HG03575 (cell line): ENCODE measurements at regions not wholly inside any gene's neighbourhood (a gene's known extent, or its start where the extent isn't known, plus 50 kb on each side); places are given as distances from the start of the nearest gene placed in this dataset.
"Not testable (repeated sequence)": the region's sequence is repeated elsewhere in the genome, so short reads cannot be mapped to it uniquely, and the experiment has no call there.

Experiments used
- ATAC-seq: cut with Tn5 transposase; IDR thresholded peaks from one replicate; pipeline ENCODE4 v1.9.1; 2021; ENCODE audit not compliant: unreplicated experiment, insufficient number of reproducible peaks, low FRiP score; ENCODE audit errors: extremely low read depth

- no peak for ATAC-seq
Measured at GRCh38 chr4:116590648-116591047, 494.7 kb downstream of the TRAM1L1 start.

GRCh38 chr4:116588783-116589182 lies 496.6 kb downstream of the TRAM1L1 start:
- no peak for ATAC-seq

DNA sequence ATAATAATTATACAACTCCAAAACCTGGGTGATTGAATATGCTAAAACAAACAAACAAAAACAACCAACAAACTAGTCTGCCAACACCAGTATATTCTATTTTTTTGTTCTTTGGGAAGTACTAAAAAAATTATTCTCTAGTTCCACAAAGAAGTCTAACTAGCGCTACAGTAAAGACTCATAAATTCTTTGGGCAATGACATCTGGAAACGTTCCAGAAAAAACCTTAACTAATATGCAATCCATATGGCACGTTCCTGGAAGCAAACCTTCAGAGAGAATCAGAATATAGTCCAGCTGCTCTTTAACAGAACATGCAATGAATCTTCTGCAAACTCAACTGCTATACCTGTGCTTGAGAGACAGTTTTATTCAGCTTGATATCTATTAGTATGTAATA lies 500.1 kb downstream of the TRAM1L1 start:
- no peak for ATAC-seq

GRCh38 chr4:116577321-116577720 lies 508.1 kb downstream of the TRAM1L1 start:
- ATAC-seq: no peak

DNA sequence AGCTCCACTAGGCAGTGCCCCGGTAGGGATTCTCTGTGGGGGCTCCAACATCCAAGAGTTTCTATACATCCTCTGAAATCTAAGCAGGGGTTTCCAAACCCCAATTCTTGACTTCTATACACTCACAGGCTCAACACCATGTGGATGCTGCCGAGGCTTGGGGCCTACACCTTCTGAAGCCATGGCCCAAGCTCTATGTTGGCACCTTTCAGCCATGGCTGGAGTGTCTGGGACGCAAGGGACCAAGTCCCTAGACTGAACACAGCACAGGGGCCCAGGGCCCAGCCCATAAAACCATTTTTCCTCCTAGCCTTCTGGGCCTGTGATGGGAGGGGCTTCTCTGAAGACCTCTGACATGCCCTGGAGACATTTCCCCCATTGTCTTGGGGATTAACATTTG lies 511.8 kb downstream of the TRAM1L1 start:
- ATAC-seq: no peak

GRCh38 chr4:116561768-116562167 lies 523.6 kb downstream of the TRAM1L1 start:
- ATAC-seq: no peak

GRCh38 chr4:116551806-116552205 lies 533.6 kb downstream of the TRAM1L1 start:
- ATAC-seq: no peak

DNA sequence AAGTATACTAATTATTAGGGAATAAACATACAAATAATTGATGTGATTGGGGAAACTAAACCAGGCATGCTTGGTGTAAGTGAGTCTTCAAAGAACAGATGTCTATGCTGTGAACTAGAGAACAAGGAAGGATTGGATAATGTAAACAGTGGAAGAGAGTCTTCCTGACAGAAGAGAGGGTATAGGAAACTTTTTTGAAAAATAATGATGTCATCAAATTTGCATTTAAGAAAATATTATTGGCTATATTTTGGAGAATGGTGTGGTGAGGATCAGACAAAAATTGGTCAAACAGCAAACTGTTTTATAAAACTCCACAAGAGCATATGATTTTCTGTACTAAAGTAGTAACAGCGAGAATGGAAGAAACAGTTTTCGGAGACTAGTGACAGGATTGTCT lies 537.7 kb downstream of the TRAM1L1 start:
- ATAC-seq: no peak

GRCh38 chr4:116546759-116547158 lies 538.6 kb downstream of the TRAM1L1 start:
- ATAC-seq: no peak

DNA sequence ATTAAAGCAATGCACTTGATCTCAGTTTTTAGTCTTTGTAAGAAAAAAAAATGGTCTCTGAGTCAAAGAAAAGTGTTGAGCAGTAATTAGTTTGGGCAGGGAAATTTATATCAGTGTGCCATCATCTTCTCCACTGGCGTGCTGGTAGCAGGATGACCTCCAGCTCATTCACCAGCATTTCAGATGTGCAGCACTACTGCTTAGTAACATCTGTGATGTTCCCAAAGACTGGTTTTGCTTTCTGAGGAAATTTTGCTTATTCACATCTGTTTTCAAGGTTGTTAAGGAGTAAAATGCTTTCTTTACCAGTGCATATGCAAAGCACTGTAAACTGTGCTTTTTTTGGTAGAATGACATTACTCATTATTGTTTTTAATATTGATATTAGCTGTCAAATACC lies 540.4 kb downstream of the TRAM1L1 start:
- ATAC-seq: no peak

DNA sequence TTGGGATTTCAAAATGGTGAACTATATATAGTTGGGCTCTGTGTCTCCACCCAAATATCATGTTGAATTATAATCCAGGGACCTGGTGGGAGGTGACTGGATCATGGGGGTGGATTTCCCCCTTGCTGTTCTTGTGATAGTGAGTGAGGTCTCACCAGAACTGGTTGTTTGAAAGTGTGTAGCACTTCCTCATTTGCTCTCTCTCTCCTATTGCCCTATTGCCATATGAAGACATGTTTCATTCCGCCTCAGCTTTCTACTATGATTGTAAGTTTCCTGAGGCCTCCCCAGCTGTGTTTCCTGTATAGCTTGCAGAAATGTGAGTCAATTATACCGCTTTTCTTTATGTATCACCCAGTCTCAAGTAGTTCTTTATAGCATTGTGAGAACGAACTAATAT lies 545.6 kb downstream of the TRAM1L1 start:
- no peak for ATAC-seq

GRCh38 chr4:116537828-116538227 lies 547.5 kb downstream of the TRAM1L1 start:
- no peak for ATAC-seq

GRCh38 chr4:116536024-116536423 lies 549.4 kb downstream of the TRAM1L1 start:
- not testable (repeated sequence) for ATAC-seq

DNA sequence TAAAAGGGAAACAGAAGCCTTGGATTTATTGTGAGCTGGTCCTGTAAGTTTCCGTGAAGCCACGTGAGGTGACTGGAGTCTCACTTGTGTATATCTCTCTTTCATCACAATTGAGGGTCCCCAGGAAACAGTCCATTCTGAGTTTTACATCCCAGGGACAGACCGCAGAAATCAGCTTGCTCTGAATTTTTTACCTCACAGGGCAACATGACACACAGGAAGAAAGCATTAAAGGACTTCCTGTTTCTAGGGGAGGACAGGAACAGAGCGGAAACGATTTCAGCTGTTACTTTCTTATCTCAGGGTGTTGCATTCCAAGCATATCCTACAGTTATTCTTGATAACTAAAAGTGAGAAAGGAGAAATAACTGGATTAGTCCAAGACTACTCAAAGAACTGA lies 553.5 kb downstream of the TRAM1L1 start:
- ATAC-seq: no peak

DNA sequence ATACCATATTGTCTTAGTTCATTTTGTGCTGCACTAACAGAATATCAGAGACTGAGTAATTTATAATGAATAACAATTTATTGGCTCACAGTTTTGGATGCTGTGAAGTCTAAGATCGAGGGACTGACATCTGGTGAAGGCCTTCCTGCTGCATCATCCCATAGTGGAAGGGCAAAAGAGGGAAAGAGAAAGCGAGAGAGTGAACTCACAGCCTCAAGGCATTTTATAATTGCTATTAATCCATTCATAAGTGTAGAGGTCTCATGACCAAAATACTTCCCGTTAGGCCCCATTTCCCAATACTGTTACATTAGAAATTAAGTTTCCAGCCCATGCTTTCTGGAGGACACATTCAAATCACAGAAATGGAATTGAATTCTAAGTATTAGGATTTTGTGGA lies 554.4 kb downstream of the TRAM1L1 start:
- no peak for ATAC-seq

DNA sequence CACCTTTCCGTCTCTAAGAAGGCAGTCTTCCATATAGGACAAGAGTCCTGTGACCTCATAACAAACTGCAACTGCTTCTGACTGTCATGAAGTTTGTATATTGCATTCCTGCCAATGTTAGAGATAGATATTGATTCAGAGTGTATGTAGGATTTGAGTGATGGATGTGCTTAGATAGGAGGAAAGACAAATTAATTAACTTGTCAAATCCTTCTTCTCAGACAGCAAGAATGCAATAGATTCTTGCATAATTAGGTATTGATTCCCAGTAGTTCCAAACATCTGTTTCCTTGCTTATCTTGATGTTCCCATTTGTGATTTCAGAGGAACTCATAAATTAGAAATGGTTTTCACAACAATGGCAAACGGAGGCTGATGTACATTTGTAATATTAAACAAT lies 555.3 kb downstream of the TRAM1L1 start:
- no peak for ATAC-seq

DNA sequence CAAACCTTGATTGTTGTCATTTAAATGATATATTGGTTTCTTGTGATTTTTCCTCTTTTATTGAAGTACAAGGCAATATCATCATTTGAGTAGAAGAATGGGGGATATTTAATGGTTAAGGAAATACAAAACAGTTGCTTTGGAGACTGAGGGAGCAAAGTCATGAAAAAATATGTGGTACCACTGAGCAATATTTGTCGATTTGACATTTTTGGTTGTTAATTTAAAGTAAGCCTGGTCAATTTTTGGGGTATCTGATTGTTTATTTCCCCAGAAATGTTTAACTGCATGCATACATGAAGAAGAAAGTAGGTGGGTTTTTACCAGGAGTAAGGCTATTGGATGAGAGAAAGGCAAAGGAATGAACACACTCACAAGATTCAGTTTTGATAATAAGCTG lies 556.2 kb downstream of the TRAM1L1 start:
- no peak for ATAC-seq

DNA sequence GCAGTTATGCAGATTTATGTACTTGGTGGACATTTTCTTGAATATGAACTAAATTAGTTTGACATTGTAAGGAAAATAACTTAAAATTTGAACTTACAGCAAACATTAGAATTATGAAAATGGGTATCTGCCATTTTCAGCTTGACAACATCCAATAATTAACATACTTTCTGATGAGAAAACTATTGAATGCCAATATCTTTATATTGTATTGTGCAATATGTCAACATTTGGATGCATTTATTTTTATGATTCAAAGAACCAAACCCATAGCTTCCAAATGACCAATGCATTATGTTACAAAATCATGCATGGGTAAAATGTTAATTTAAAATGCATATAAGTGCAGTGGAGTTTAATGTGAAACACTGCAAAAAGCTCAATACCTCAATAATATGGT lies 562.5 kb downstream of the TRAM1L1 start:
- no peak for ATAC-seq

DNA sequence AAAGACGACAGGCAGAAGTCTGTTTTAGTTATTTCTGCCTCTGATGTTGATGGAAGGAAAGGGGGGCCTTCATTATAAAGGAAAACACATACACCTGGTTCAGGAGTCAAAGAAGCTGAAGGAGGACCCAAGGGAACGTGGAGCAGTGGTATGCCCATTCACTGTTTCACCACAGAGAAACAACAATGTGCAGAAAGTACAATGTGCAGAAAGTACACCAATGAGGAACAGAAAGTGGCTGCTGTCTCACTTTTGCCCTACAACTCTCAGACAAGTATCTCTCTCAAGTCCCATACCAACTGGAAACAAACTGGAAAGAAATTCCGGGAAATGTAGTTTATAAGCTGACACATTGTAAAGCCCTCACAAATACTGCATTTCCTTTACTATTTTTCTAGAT lies 564.5 kb downstream of the TRAM1L1 start:
- ATAC-seq: no peak

- ATAC-seq: no peak
Measured at GRCh38 chr4:116516711-116517110, 568.7 kb downstream of the TRAM1L1 start.

DNA sequence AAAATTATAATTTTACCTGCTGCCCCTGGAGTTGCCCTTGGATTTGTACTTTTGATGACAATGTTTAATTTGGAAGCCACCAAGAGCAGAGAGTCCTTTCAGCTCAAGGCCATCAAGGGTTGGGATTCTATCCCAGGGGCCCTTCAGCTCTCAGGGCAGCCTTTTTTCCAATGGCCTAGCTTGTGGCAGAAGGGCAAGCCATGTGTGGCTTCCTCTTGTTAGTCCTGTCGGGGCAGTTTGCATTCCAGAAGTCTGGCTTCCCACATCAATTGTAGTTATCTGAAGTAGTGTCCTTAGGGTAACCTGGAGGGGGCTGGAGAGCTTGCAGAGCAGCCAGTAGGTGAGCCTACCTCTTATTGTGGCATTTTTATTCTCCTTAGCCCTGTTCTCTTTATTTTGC lies 569.4 kb downstream of the TRAM1L1 start:
- no peak for ATAC-seq

DNA sequence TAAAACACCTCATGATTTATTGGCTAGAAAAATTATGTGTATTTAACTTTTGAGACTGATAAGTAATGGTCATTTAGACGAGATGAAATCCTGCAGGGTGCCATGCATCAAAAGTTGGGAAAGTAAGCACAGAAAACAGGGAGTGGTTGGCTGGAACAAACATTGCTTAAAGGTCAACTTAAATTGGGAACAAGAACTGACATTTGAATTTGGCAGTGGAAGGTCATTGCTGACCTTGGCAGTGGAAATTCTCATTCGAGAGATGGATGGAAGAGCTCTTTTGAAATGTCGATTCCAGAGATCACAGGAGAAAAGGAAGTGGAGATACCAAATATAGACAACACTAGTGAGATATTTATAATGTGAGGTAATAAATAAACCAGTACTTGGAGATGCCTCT lies 572.8 kb downstream of the TRAM1L1 start:
- ATAC-seq: no peak
